OCI-LY1 (cell line): ENCODE measurements at regions not wholly inside any gene's neighbourhood (a gene's known extent, or its start where the extent isn't known, plus 50 kb on each side); places are given as distances from the start of the nearest gene placed in this dataset.

Experiments
- H2AFZ ChIP-seq: fragments of 200-600 bp; sonication (generic), shearing (Covaris generic); 2 replicates; pipeline ENCODE4 v1.6.0; 2014; ENCODE audit warnings: antibody characterized with exemption, mild to moderate bottlenecking, low read length
- H3F3A ChIP-seq: fragments of 200-600 bp; sonication (generic), shearing (Covaris generic); 2 replicates; pipeline ENCODE4 v1.6.0; 2014; ENCODE audit warnings: mild to moderate bottlenecking, antibody characterized with exemption, low read length, moderate library complexity; ENCODE audit not compliant: insufficient read depth
- H3K27ac ChIP-seq: fragments of 200-600 bp; sonication (generic); 2 replicates; pipeline ENCODE4 v1.5.1; 2014; ENCODE audit warnings: low read length, mixed run types, mild to moderate bottlenecking, low read depth; ENCODE audit not compliant: poor library complexity, severe bottlenecking
- H3K27me3 ChIP-seq: fragments of 200-600 bp; sonication (generic); 2 replicates; pipeline ENCODE4 v1.6.0; 2014; ENCODE audit warnings: antibody characterized with exemption, mild to moderate bottlenecking, low read length, moderate library complexity; ENCODE audit not compliant: insufficient read depth
- H3K36me3 ChIP-seq: fragments of 200-600 bp; sonication (generic); 2 replicates; pipeline ENCODE4 v1.6.1; 2014; ENCODE audit warnings: mild to moderate bottlenecking, antibody characterized with exemption, low read length, moderate library complexity, mixed read lengths; ENCODE audit not compliant: insufficient read depth
- H3K4me1 ChIP-seq: fragments of 200-600 bp; sonication (generic); 2 replicates; pipeline ENCODE4 v1.5.1; 2014; ENCODE audit warnings: mild to moderate bottlenecking, low read length, moderate library complexity; ENCODE audit not compliant: insufficient read depth, severe bottlenecking
- H3K4me2 ChIP-seq: fragments of 200-600 bp; sonication (generic), shearing (Covaris generic); 2 replicates; pipeline ENCODE4 v1.6.1; 2014; ENCODE audit warnings: low read length
- H3K4me3 ChIP-seq: fragments of 200-600 bp; sonication (generic); 2 replicates; pipeline ENCODE4 v1.5.1; 2014; ENCODE audit warnings: low read length, low read depth, mild to moderate bottlenecking, mixed read lengths; ENCODE audit not compliant: poor library complexity, severe bottlenecking
- H3K79me2 ChIP-seq: fragments of 200-600 bp; shearing (Covaris generic); 2 replicates; pipeline ENCODE4 v1.6.1; 2016; ENCODE audit warnings: mixed run types, low read length, mixed read lengths; ENCODE audit not compliant: insufficient read depth
- H3K9ac ChIP-seq: fragments of 200-600 bp; sonication (generic), shearing (Covaris generic); 2 replicates; pipeline ENCODE4 v1.6.1; 2014; ENCODE audit warnings: mild to moderate bottlenecking, low read length, mixed read lengths
- H3K9me2 ChIP-seq: fragments of 200-600 bp; sonication (generic), shearing (Covaris generic); 2 replicates; pipeline ENCODE4 v1.6.1; 2014; ENCODE audit warnings: low read depth, mild to moderate bottlenecking, low read length, mixed read lengths
- H3K9me3 ChIP-seq: fragments of 200-600 bp; shearing (Covaris generic); 2 replicates; pipeline ENCODE4 v1.6.1; 2014; ENCODE audit warnings: low read length, mixed read lengths
- H4K20me1 ChIP-seq: fragments of 200-600 bp; sonication (generic), shearing (Covaris generic); 2 replicates; pipeline ENCODE4 v1.6.0; 2016; ENCODE audit warnings: mild to moderate bottlenecking, low read length; ENCODE audit not compliant: insufficient read depth
- CTCF ChIP-seq: fragments of 200-600 bp; sonication (generic), shearing (Covaris generic); IDR thresholded peaks from 2 replicates; pipeline ENCODE4 v1.5.1; 2017; ENCODE audit warnings: mild to moderate bottlenecking, antibody characterized with exemption, low read length, moderate library complexity, mixed read lengths
- EZH2 ChIP-seq: fragments of 200-600 bp; sonication (generic), shearing (Covaris generic); IDR thresholded peaks from 2 replicates; pipeline ENCODE4 v1.8.0; 2017; ENCODE audit warnings: borderline replicate concordance, mixed run types, mild to moderate bottlenecking, antibody characterized with exemption, low read length, moderate library complexity, mixed read lengths

GRCh38 chr21:18970416-18970815 lies 566.8 kb upstream of the TMPRSS15 start:
- Histone ChIP-seq H3K4me2 (no peak overlapping the region), H3K79me2 (no peaks in the 10 kb centered on the region; the same call in 1 of the 2 replicates), H3K9ac (no peak overlapping the region), H3K36me3 (no peaks in the 10 kb centered on the region), H3K27me3 (no peaks in the 10 kb centered on the region), H3K4me3 (no peak overlapping the region), H3F3A (no peaks in the 10 kb centered on the region), H3K27ac (no peak overlapping the region), H4K20me1 (no peaks in the 10 kb centered on the region), H3K9me2 (no peaks in the 10 kb centered on the region), H3K9me3 (no peaks in the 10 kb centered on the region), H3K4me1 (no peaks in the 10 kb centered on the region), H2AFZ (no peak overlapping the region)
- TF ChIP-seq CTCF = no peak
- TF ChIP-seq EZH2 = no peak

GRCh38 chr21:18970941-18971340 lies 567.4 kb upstream of the TMPRSS15 start:
- TF ChIP-seq EZH2 = no peak
- no peak for TF ChIP-seq CTCF

GRCh38 chr21:18985584-18985983 lies 582.0 kb upstream of the TMPRSS15 start:
- no peaks in the 10 kb centered on the region for H3K9me2 ChIP-seq
- no peak overlapping the region for H2AFZ ChIP-seq
- peaks cover 18% of the 10 kb centered on the region for H3K4me1 ChIP-seq
- H3K4me3 ChIP-seq = no peak overlapping the region
- TF ChIP-seq EZH2 (no peak), CTCF (no peak)
- H3F3A ChIP-seq = no peaks in the 10 kb centered on the region
- no peaks in the 10 kb centered on the region; the same call in 1 of the 2 replicates for H3K36me3 ChIP-seq
- H3K9ac ChIP-seq = no peak overlapping the region
- no peaks in the 10 kb centered on the region for H3K79me2 ChIP-seq
- H3K4me2 ChIP-seq = no peak overlapping the region
- no peak overlapping the region for H3K27ac ChIP-seq
- H3K27me3 ChIP-seq = no peaks in the 10 kb centered on the region
- no peaks in the 10 kb centered on the region for H4K20me1 ChIP-seq
- H3K9me3 ChIP-seq = no peaks in the 10 kb centered on the region

More at GRCh38 chr21:18970941-18971340, 567.4 kb upstream of the TMPRSS15 start:
- no peaks in the 10 kb centered on the region for H3K9me2 ChIP-seq
- H3K79me2 ChIP-seq = no peaks in the 10 kb centered on the region; the same call in 1 of the 2 replicates
- H3K4me2 ChIP-seq = no peak overlapping the region
- H3K9ac ChIP-seq = no peak overlapping the region
- no peaks in the 10 kb centered on the region for H3K27me3 ChIP-seq
- H2AFZ ChIP-seq = no peak overlapping the region
- H3K4me3 ChIP-seq = no peak overlapping the region
- no peak overlapping the region for H3K27ac ChIP-seq
- H3F3A ChIP-seq = no peaks in the 10 kb centered on the region
- H4K20me1 ChIP-seq = no peaks in the 10 kb centered on the region
- no peaks in the 10 kb centered on the region for H3K9me3 ChIP-seq
- no peaks in the 10 kb centered on the region for H3K4me1 ChIP-seq
- H3K36me3 ChIP-seq = no peaks in the 10 kb centered on the region
